K562 (cell line): ENCODE measurements at regions not wholly inside any gene's neighbourhood (a gene's known extent, or its start where the extent isn't known, plus 50 kb on each side); places are given as distances from the start of the nearest gene placed in this dataset.

Source experiments
- ATAC-seq: fragments of 200-7000 bp; cut with Tn5 transposase; 3 replicates; pipeline ENCODE4 v1.9.1; 2020; ENCODE audit warnings: moderate library complexity
- BruUV-seq: library from RNA; stranded (reverse); fragments of 400-500 nt; replicated peaks from 2 replicates; lab custom pipeline; 2021; lab: Mats Ljungman, UMichigan
- CTCF ChIA-PET: fragments of 300-600 bp; formaldehyde crosslinking; extraction: SDS; loops from one replicate; lab custom pipeline; 2021; ENCODE audit warnings: low intra/inter-chr PET ratio; lab: Yijun Ruan, JAX
- POLR2A ChIA-PET: fragments of 300-600, 350-650 bp; sonication (Branson Sonifier 250); formaldehyde crosslinking; extraction: SDS; loops from one replicate; lab custom pipeline; 2021; ENCODE audit warnings: antibody characterized with exemption, inconsistent platforms; lab: Yijun Ruan, JAX
- DNase-seq, 4 experiments: peaks; one replicate each; pipeline versions ENCODE4 v3.0.0 to v3.0.0-alpha.2; 2011 to 2018; ENCODE audit warnings: low spot score in 3 of 4, mixed read lengths in 3 of 4; ENCODE audit errors: extremely low read depth in 1 of 4
- FAIRE-seq: peaks from 2 replicates; lab custom pipeline; 2011; peaks lifted over from hg19 to GRCh38; lab: Jason Lieb, UNC
- H2AFZ ChIP-seq: 2 replicates; pipeline ENCODE4 v1.6.0; 2011; ENCODE audit warnings: low read depth, low read length, control low read depth, inconsistent platforms
- H3K27ac ChIP-seq: fragments of 200-600 bp; 3 replicates; pipeline ENCODE4 v1.8.0; 2011; ENCODE audit warnings: low read depth, mild to moderate bottlenecking, control low read depth, inconsistent platforms, low read length, moderate library complexity, mixed read lengths; ENCODE audit errors: extremely low read depth
- H3K27me3 ChIP-seq, 2 experiments: fragments of 300-600 bp in 1 of 2; 2 replicates in 1 of 2; 3 replicates in 1 of 2; pipeline versions ENCODE4 v1.6.0 to v1.8.0; 2011; ENCODE audit warnings: inconsistent platforms in 2 of 2, low read length in 2 of 2, mild to moderate bottlenecking in 1 of 2, mixed read lengths in 1 of 2, moderate library complexity in 1 of 2; ENCODE audit not compliant: control insufficient read depth in 2 of 2, insufficient read depth in 2 of 2
- H3K36me3 ChIP-seq: fragments of 300-600 bp; 3 replicates; pipeline ENCODE4 v1.8.0; 2011; ENCODE audit warnings: mild to moderate bottlenecking, low read length, inconsistent platforms; ENCODE audit not compliant: control insufficient read depth, insufficient read depth
- H3K4me1 ChIP-seq, 2 experiments: fragments of 200-600 bp in 1 of 2; replicated peaks in 1 of 2; 2 replicates in 1 of 2; 3 replicates in 1 of 2; pipeline versions ENCODE4 v1.5.1 to v1.8.0; 2011; ENCODE audit warnings: inconsistent platforms in 2 of 2, low read length in 2 of 2, mild to moderate bottlenecking in 1 of 2, mixed read lengths in 1 of 2, moderate library complexity in 1 of 2; ENCODE audit not compliant: control insufficient read depth in 2 of 2, insufficient read depth in 2 of 2
- H3K4me2 ChIP-seq: 2 replicates; pipeline ENCODE4 v1.6.1; 2011; ENCODE audit warnings: low read length, control low read depth, inconsistent platforms, mixed read lengths; ENCODE audit not compliant: insufficient read depth
- H3K4me3 ChIP-seq: fragments of 200-600 bp; sonication (generic), shearing (Covaris generic); 2 replicates; pipeline ENCODE4 v1.5.1; 2016; ENCODE audit warnings: control low read depth, inconsistent platforms
- H3K79me2 ChIP-seq: fragments of 200-600 bp; 3 replicates; pipeline ENCODE4 v1.8.0; 2011; ENCODE audit warnings: low read length, inconsistent platforms; ENCODE audit not compliant: control insufficient read depth, insufficient read depth
- H3K9ac ChIP-seq, 2 experiments: 2 replicates each; pipeline versions ENCODE4 v1.6.0 to v1.6.1; 2011; ENCODE audit warnings: low read depth in 2 of 2, low read length in 2 of 2, control low read depth in 1 of 2, inconsistent platforms in 1 of 2, mild to moderate bottlenecking in 1 of 2, mixed read lengths in 1 of 2; ENCODE audit not compliant: insufficient read depth in 1 of 2
- H3K9me1 ChIP-seq: one replicate; pipeline ENCODE4 v1.6.0; 2011; ENCODE audit warnings: inconsistent platforms, mild to moderate bottlenecking, low read length, moderate library complexity; ENCODE audit not compliant: control insufficient read depth, insufficient read depth
- H3K9me3 ChIP-seq: replicated peaks from 2 replicates; pipeline ENCODE4 v1.5.1; 2011; ENCODE audit warnings: low read depth, low read length, inconsistent platforms; ENCODE audit not compliant: control insufficient read depth, insufficient read depth
- H4K20me1 ChIP-seq: replicated peaks from 2 replicates; pipeline ENCODE4 v1.6.1; 2011; ENCODE audit warnings: low read length, inconsistent platforms, mixed read lengths; ENCODE audit not compliant: control insufficient read depth, insufficient read depth
- BRF2 ChIP-seq: IDR thresholded peaks from 3 replicates; pipeline ENCODE4 v1.6.1; 2011; ENCODE audit warnings: borderline replicate concordance, mild to moderate bottlenecking; ENCODE audit not compliant: insufficient read length, insufficient read depth
- CTCFL ChIP-seq: IDR thresholded peaks from 2 replicates; pipeline ENCODE4 v1.6.1; 2011; ENCODE audit warnings: borderline replicate concordance, low read depth, mild to moderate bottlenecking, moderate library complexity, low read length; ENCODE audit not compliant: insufficient read depth, poor library complexity, severe bottlenecking
- MTA2 ChIP-seq: fragments of 450-650 bp; IDR thresholded peaks from 2 replicates; pipeline ENCODE4 v1.6.1; 2016; ENCODE audit warnings: low read depth
- SFPQ ChIP-seq: fragments of 200-400 bp; formaldehyde crosslinking; IDR thresholded peaks from 2 replicates; pipeline ENCODE4 v1.6.1; 2017; ENCODE audit warnings: mild to moderate bottlenecking, low read depth, low read length, moderate library complexity
- SRSF9 ChIP-seq: fragments of 200-400 bp; formaldehyde crosslinking; IDR thresholded peaks from 2 replicates; pipeline ENCODE4 v1.6.1; 2017; ENCODE audit warnings: low read depth, low read length, borderline replicate concordance
- ZNF121 ChIP-seq: sonication (generic); formaldehyde crosslinking; conservative IDR thresholded peaks from 2 replicates; pipeline ENCODE4 v1.8.0; 2022; ENCODE audit warnings: missing genetic modification reagents
- ZNF347 ChIP-seq: fragments of 450-650 bp; formaldehyde crosslinking; IDR thresholded peaks from 2 replicates; pipeline ENCODE4 v1.4.0; 2020; ENCODE audit warnings: low read depth, mild to moderate bottlenecking, moderate library complexity
- WGBS: fragments of 100-300 bp; shearing (Covaris generic); methylation state at CpG from one replicate; pipeline ENCODE4 v1.1.6; 2016; ENCODE audit warnings: low coverage, mixed read lengths; ENCODE audit not compliant: insufficient coverage; ENCODE audit errors: missing lambda C conversion rate; 5-methylcytosine and 5-hydroxymethylcytosine counted together
- in situ Hi-C: fragments of 300-500 bp; cut with MboI; formaldehyde crosslinking; loops from 4 replicates; pipeline ENCODE4 v1.15.0; 2018; ENCODE audit warnings: inconsistent platforms, mixed read lengths
- intact Hi-C: fragments of 100-400 bp; cut with micrococcal nuclease; formaldehyde crosslinking; loops from 2 replicates; pipeline ENCODE4 v1.14.2; 2022

GRCh38 chr4:115670930-115671329, 557.5 kb upstream of the NDST4 start:
- Histone ChIP-seq H3K9ac (no peak overlapping the region), H2AFZ (no peak overlapping the region), H3K4me2 (no peak overlapping the region), H3K36me3 (no peaks in the 10 kb centered on the region), H3K79me2 (no peaks in the 10 kb centered on the region), H3K9me3 (no peaks in the 10 kb centered on the region), H3K27me3 (no peaks in the 10 kb centered on the region), H3K9me1 (no peaks in the 10 kb centered on the region), H3K4me1 (no peaks in the 10 kb centered on the region), H4K20me1 (no peaks in the 10 kb centered on the region), H3K4me3 (no peak overlapping the region), H3K27ac (no peak overlapping the region)
- intact Hi-C loops (no loop called here), in situ Hi-C loops (no loop called here)
- CTCF ChIA-PET, result no interaction called here
- no TSS peak for BruUV-seq
- ATAC-seq (no peak), DNase-seq (no peak), FAIRE-seq (no peak)
- no peak for TF ChIP-seq MTA2
- WGBS, result 3% methylated on average over 2 of the region's 2 CpGs
- POLR2A ChIA-PET, result no interaction called here

- DNase-seq (no peak), FAIRE-seq (no peak), ATAC-seq (no peak)
- no peak overlapping the region for H3K27ac ChIP-seq
- BruUV-seq, result no TSS peak
- CTCF ChIA-PET, result no interaction called here
- H3K9me1 ChIP-seq, result no peaks in the 10 kb centered on the region
- no peak overlapping the region for H2AFZ ChIP-seq
- no peak overlapping the region for H3K4me2 ChIP-seq
- H3K36me3 ChIP-seq, result no peaks in the 10 kb centered on the region
- no peak overlapping the region for H3K9ac ChIP-seq
- H3K27me3 ChIP-seq, result no peaks in the 10 kb centered on the region
- no peak overlapping the region for H3K4me3 ChIP-seq
- POLR2A ChIA-PET, result no interaction called here
- WGBS, result 8% methylated on average over 1 of the region's 1 CpG
- intact Hi-C loops, result no loop called here
- in situ Hi-C loops, result no loop called here
- H3K9me3 ChIP-seq, result no peaks in the 10 kb centered on the region
- no peaks in the 10 kb centered on the region for H4K20me1 ChIP-seq
- H3K4me1 ChIP-seq, result no peaks in the 10 kb centered on the region
- H3K79me2 ChIP-seq, result no peaks in the 10 kb centered on the region
- TF ChIP-seq CTCFL, result no peak
- TF ChIP-seq ZNF347 (CRISPR knock-in tag), result no peak
- no peak for TF ChIP-seq BRF2
- TF ChIP-seq SFPQ, result no peak
- no peak for TF ChIP-seq SRSF9
- TF ChIP-seq ZNF121, result no peak
Observed at GRCh38 chr4:115668396-115668795, 555.0 kb upstream of the NDST4 start.
